Stimulated activated CD4-positive, alpha-beta T cell treated with anti-CD3 and anti-CD28 coated beads, Interleukin-4, amount 100 ng/mL, for 4 hours (primary cell): ENCODE measurements at regions not wholly inside any gene's neighbourhood (a gene's known extent, or its start where the extent isn't known, plus 50 kb on each side); places are given as distances from the start of the nearest gene placed in this dataset.
"Not testable (repeated sequence)": the region's sequence is repeated elsewhere in the genome, so short reads cannot be mapped to it uniquely, and the experiment has no call there.

Experiments
- DNase-seq, 2 experiments: peaks; one replicate each; pipeline ENCODE4 v3.0.0-alpha.2; 2020

DNA sequence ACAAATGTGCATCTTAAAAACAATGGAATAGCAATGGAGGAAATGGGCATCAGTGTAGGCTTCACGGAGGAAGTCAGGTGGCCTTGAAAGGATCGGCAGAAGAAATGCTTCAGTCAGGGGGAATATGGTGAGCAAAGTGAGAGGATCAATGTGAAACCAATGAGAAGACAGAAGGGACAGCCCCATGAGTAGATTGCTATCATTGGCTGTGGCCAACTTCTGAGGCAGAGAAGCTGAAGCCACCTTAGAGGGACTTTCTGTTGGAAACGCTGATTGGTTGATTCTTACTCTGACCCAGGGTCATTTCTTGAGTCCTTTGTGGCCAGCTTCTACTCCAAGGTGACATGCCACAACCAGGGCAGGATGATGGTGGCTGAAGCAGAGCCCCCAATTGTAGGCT, 130.7 kb upstream of the ZNF648 start:
- no peak for DNase-seq

DNA sequence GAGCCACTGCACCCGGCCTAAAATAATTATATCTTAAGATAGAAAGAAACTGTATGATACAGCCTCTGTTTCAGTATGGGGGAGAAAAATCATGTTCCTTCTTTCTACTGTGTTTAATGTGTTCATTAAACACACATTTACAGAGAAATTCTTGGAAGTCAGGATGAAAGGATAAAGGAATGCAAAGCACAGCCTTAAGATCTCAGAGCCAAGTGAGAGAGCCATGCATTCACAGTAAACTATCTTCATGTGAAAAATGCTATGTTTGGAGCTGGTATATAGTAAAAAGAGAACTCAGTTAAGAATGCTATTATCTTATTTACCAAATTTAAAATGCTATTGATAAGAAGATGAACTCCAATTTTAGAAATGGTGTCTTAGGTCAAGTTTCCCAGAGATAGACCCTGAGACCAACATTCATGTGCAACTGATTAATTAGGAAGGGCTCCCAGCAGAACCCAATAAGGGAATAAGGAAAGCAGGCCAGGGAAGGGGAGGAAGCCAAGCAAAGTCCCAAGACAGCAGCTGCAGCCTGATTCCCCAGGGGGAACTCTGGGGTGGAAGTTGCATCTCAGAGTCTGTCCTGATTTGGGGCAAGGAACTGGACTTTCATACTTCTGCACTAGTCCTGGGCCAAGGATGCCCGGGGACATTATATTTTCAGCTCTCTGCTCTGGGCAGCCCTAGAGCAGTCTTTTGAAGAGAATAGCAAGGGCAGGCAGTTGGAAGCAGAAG, 130.0 kb upstream of the ZNF648 start:
- no peak for DNase-seq

DNA sequence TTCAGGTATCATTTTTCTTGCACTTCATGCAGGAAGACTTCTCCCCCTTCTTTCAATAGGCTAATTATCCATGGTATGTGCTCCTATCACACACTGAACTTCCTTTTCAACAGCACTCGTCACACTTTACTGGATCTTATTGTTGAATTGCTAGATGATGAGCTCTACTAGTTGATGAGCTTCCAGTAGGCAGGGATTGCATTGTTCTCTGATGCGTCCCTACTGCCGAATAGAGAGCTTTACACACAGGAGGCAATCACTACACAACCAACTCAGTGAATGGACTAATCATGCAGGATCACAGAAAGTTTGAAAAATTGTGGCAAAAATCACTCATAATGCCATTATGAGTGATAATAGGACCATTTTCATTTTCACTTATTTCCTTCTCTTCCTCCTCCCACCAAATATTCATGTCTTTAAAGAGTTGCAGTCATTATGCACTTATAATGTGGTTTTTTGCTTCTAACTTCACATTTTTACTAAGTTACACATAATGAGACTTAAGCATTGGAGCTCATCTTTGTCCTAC, 128.1 kb upstream of the ZNF648 start:
- no peak for DNase-seq

DNA sequence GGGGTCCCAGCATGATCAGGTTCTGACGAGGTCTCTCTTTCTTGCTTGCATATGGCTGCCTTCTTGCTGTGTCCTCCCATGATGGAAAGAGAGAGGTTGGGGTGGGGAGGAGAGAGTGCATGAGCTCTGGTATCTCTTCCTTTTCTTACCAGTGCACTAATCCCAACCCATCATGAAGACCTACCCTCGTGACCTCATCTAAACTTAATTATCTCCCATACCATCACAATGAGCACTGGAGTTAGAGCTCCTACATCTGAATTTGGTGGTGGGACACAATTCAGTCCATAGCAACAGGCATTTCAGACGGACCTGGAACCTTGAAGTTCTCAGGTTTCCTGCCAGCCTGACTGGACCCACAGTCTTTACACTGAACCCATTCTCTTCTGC, 125.2 kb upstream of the ZNF648 start:
- DNase-seq = no peak

DNA sequence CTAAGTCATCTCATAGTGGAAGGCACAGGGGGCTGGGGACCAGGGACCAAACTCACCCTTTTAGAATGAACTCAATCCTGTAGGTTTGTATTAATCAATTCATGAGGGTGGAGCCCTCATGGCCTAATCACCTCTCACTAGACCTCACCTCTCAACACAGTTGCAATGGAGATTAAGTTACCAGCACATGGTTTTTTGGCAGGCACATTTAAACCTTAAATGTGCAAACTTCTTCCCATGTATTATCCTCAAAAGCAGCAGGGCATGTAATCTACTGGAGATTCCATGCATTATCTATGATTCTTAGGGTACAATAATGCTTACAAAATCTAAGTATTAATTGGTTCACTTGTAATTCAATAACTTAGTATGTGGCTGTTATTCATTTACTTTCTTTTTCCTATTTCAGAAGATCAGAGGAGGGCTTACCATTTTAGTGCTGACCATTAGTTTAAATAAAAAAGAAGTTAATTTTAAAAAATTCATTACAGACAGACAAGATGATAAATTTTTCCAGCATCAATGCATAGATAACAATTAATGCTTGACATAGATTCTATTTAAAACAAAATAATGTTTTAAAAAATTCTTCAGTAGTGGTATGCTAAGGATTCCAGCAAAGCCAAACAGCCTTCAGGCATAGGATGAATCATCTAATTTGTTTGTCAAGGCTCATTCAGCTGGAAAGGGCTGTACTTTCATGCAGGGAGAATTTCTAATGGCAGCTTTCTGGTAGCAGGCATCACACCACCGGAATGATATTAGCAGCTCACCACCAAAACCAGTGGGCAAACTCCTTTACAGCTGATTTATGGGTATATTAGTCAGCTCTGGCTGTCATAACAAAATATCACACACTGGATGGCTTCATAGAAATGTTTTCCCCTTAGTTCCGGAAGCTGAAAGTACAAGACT, 124.6 kb upstream of the ZNF648 start:
- no peak for DNase-seq

DNA sequence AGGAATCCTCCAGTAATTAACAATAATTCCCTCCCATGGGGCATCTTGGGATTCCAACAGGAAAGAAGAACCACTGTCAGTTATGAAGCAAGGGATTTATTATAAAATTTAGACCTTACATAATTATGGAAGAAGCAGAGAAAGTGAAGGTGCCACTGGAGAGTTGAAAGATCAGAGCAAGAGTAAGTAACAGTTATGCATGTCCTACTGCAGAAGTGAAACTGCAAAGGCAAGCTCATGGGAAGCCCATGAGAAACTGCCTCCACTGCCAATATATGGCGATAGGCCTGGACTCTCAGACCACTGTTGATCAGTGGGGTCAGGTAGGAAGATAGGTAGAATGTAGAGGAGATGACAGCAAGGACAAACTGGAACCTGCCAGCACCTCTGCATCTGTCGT, 123.6 kb upstream of the ZNF648 start:
- DNase-seq = no peak

DNA sequence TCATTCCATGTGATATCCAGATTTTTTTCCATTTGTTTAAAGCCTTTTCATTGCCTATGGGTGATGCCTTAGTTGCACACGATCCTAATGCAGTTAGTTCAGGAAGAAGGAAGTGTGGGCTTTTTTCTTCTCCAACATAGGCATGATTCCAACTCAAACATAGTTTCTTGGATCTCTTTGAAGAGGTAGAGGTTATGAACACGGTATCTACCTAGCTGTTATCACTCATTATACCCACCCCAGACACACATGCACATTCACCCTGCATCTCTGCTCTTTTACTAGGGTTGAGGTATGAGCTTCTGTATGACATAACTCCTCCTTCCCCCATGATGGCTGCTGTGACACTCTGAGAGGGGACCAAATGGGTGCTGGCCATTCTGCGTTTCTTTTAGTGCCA, 122.1 kb upstream of the ZNF648 start:
- no peak for DNase-seq

DNA sequence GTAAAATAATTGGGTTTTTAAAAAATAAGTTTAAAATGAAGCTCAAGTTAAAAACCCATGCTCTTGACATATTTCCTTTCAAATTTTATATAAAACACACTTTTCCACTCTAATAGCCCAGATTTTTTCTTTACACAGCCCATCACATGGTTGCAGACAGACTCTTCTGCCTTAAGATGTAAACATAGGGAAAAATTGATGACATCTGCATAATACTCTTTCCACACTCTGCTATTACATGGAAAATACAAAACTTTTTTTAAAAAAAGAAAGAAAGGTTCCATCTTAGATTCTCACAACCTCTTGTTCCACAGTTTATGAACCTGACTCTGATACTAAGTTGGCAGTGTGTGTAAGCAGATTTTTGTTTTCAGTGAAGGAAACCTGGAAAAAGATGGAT, 120.8 kb upstream of the ZNF648 start:
- no peak for DNase-seq

DNA sequence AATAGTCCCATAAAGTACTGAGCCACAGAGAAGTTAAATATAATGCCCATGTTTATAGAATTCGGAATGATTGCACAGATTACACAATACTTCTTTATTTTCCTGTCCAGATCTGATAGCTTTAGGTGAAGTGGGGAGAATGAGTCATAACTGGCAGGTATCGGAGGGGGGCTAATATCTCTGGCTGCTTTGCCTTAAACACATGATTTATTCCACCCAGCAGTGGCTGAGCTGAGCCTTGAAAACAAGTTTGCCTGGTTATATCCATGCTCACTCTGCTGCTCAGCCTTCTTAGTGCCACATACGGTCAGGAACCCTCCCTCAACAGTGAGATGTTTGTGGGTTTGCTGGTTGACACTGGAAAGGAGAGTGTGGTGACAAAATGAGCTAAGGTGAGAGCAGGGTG, 119.7 kb upstream of the ZNF648 start:
- no peak for DNase-seq

DNA sequence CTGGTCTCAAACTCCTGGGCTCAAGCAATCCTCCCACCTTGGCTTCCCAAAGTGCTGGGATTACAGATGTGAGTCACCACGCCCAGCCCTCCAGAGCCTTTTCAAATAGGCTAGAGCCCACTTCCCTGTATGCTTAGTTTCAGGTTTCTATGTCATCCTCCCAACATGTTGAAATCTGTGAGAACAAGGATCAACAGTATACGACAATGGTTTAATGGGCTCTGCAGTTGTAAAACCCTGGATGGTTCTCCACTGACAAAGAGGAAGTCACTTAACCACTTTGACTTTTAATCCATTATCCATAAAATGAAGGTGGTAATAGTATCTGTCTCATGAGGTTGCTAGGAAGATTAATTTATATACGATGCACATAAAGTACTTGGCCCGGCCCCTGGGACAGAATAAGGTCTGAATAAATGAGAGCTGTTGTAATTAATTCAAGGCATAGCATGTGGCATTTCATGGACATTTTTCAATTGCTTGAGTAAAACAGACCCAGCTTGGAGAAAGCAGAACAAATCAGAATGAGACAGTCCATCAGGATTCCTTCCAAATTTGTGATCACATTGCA, 113.9 kb upstream of the ZNF648 start:
- no peak for DNase-seq

DNA sequence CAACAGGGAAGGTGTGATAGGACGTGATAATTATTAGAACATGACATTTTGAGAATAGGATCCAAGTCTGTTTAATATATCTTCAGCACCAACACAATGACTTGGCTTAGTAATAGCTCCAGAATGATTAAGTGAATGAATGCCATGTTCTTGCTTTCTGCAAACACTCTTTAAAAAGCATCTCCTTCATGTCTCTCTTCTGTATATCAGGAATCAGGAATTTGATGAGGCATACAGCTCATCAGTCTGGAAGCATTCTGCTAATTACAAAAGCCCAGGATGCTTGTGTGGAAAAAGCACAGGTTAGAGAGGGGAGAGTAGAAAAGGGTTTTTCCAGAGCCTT, 113.0 kb upstream of the ZNF648 start:
- no peak for DNase-seq

DNA sequence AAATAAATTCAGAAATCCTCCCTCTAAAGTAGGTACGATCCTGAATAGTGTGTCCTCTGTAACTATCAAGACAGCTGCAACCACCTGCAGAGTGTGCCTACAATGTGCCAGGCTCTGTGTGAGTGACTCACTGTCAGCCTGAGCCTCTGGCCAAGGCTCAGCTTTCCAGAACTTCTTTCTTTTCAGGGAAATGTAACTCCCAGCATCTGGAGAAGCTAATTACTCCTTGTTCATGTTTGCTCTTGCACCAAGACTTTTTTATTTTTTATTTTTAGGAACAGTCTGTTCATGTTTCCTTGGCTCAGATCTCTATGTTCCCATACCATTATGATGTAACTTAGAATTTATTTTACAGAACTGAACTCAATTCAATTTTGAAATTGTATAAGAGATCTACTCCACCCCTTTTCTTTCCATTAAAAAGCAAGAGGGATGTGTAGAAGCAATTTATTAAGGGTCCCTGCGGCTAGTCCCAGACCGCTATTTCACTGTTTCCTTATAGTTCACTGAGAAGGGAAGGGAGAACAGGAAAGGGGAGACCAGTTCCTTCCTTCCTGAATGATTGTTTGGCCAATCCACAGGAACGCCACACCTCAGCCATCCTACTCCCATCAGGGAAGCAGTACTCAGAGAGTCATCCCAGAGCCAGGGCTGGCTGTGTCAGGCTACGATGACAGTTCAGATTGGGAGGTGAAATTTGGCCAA, 112.4 kb upstream of the ZNF648 start:
- DNase-seq = no peak

DNA sequence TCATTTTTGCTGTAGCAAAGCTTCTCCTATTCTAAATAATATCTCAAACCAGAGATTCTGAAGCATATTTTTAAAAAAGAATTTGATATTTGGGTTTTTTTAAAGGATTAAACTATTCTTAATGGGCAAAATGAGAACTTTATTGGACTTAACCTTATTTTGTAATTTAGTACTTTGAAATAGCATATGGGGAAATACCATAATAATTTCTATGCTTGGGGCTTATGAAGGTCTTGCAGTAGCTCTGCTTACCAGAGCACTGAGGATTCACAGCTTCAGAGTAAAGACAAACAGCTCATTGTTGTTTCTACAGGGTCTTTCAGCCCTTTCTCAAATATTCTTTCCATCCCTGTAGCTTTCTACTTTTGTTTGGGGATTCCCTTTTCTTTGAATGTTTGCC, 111.2 kb upstream of the ZNF648 start:
- no peak for DNase-seq

DNA sequence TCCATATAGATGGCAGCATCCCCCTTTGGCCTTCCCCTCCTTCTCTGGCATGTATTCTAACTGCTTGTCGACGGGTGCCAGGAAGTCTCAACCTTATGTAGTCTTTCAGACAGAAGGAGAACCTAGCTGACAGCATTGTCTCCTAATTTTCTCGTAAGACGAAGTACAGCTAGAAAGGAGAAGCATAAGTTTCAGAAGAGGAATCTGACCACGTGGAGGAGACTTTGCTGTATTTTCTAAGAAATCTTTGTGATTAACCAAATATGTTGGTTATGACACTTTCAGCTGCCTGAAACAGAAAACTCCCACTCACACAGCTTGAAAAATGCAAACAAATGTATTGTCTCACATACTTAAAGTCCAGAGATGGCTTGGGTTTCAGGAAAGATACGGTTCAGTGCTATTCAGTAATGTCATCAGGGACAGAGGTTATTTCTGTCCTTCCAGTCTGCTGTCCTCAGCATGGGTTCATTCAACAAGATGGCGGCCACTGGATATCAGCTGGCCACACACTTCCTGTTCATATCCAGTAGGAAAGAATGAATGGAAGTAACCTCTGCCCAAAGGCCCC, 109.5 kb upstream of the ZNF648 start:
- no peak for DNase-seq

DNA sequence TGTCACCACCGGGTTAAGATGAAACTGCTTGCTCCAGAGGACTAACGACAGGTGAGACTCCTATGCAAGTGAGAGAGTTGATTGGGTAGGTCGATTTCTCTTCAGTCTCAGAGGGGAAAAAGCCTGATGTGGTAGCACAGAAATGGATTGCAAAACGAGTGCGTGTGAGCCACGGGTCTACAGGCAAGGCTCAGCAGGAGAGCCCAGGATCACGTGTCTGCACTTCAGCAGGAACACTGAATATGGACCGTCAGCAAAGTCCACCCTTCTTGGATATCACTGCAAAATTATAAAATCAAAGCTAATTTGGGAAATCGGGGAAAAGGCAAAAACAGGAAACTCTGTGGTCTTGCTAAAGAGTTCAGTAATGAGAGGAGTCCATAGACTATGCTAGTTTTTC, 107.7 kb upstream of the ZNF648 start:
- DNase-seq = no peak

DNA sequence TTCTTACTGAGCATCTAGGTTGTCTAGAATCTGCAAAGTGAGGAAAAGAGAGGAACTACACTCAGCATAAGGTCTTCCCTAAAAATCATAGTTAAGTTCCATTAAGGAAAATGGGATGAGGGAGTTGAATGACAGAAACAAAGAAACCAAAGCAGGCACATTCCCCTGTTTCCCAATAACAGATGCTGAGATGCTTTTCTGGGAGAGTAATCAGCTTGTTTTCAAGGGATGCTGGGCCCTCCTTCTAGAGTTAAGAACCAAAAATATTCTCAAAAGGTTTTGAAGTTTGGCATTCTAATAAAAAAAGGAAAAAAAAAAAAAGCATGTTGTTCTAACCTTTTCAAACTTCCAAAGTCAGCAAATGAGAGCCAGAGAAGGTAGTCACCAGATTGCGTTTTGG, 105.2 kb upstream of the ZNF648 start:
- no peak for DNase-seq

DNA sequence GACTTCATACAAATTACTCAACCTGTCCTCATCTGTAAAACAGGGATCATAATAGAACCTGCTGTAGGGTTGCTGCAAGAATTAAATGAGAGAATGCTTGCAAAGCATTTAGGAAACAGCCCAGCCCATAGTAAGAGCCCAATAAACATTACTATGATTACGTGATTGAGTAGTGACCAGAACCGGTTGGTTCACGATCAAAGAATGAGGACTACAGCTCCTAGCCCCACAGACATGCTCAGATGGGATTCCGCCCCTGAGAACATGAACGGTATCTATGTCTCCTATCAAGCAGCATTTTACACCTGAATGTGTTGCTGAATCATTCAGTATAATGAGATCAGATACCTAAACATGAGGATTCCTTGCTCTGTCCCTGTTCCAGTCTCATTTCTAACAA, 104.8 kb upstream of the ZNF648 start:
- no peak for DNase-seq

DNA sequence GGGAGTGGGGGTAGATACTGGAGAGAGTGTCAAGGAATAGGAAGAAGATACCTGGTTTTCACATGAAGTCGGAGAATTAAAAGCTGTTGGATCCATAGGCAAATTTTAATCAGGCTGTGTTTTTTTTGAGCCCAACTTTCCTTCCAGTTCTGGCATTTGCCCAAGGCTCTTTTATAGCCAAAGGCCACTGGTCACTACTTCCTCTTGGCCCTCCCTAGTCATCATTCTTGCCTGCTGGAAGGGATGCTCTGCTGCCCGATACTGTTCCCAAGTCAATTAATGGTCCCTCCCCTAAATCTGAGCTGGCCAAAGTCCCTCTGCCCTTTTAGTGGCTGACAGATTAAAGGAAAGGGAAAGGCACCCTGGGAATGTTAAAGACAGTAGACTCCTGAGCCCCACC, 102.8 kb upstream of the ZNF648 start:
- no peak for DNase-seq

DNA sequence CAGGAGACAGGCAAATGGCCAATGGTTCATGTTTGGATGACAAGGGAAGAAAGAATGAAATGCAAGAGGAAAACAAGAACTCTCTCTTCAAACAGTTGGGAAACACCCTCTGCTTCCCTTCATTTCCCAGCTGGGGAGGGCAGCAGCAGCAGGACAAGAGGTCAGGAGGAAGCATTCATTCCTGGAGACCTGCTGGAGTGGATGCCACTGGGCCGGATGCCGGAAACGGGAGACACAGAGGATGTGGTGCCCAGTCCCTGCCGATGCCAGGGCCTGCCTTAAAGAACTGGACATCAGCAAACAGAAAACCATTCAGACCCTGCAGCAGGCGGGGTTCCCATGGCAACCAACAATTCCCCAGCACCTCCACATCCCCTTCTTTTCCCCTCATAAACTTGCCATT, 102.3 kb upstream of the ZNF648 start:
- no peak for DNase-seq

DNA sequence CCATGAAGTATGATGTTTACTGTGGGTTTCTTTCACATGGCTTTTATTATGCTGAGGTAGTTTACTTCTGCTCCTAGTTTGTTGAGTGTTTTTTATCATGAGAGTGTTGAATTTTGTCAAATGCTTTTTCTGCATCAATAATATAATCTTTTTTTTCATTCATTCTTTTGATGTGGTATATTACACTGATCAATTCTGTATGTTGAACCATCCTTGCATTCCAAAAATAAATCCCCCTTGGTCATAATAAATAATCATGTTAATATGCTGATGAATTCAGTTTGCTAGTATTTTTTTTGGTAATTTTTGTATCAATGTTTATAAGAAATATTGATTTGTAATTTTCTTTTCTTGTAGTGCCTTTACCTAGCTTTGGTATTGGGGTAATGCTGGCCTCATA, 97.9 kb upstream of the ZNF648 start:
- no peak for DNase-seq

DNA sequence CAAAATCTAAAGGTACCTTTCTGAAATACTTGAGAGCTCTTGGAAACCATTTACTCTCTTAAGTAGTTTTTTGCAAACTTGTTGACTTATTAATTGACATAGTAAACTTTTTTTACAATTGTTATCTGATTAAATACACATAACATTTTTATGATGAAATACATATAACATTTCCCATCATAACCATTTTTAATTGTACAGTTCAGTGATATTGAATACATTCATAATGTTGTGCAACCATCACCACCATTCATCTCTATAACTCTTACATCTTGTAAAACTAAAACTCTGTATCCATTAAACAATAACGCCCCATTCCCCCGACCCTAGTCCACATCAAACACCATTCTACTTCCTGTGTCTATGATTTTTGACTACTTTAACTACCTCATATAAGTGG, 95.7 kb upstream of the ZNF648 start:
- DNase-seq = no peak

DNA sequence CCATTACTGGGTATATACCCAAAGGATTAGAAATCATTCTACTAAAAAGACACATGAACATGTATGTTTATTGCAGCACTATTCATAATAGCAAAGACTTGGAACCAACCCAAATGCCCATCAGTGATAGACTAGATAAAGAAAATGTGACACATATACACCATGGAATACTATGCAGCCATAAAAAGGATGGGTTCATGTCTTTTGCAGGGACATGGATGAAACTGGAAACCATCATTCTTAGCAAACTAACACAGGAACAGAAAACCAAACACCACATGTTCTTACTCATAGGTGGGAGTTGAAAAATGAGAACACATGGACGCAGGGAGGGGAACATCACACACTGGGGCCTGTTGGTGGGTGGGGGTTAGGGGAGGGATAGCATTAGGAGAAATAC, 92.9 kb upstream of the ZNF648 start:
- DNase-seq = not testable (repeated sequence)

DNA sequence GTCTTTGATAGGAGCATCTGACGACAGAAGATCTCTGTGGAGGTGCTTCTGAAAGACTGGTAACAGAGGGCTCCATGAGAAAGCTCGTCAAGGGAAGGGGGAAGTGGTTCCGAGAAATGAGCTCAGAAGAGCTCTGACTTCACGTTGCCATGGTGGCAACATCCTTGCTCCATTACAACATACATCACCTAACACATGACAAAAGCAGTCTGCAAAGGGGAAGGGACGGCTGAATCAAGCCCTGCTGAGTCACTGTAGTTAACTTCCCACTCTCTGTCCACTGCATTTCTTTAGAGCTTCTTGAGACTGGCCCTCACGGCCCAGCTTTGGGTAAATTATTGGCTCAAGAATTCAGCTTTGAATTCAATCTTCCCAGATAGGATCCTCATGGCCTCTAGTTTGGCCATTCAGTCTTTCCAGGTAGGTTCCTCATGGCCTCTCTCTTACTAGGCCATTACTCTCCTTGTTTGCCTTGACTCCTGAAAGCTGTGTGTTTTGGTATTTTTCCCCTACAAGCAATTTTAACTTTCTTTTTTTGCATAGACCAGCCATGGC, 88.0 kb upstream of the ZNF648 start:
- no peak for DNase-seq
